ENCODE measurements at regions not wholly inside any gene's neighbourhood (a gene's known extent, or its start where the extent isn't known, plus 50 kb on each side); places are given as distances from the start of the nearest gene placed in this dataset.
"Not testable (repeated sequence)": the region's sequence is repeated elsewhere in the genome, so short reads cannot be mapped to it uniquely, and the experiment has no call there.

GRCh38 chr6:27830212-27830599 lies 82.0 kb downstream of the OR2B2 start:
- no peak for DNase-seq (ENCODE audit: extremely low read depth, low read depth)
- no peak for TF ChIP-seq CTCF (IDR thresholded peaks at IDR 0.05; ENCODE audit: low read depth, low read length, missing control alignments)
- H3K4me3 ChIP-seq (replicated peaks; ENCODE audit: low read depth, low read length), result peak overlapping the region; percentile 60

GRCh38 chr6:27829453-27830211 lies 82.6 kb downstream of the OR2B2 start:
- TF ChIP-seq CTCF (IDR thresholded peaks at IDR 0.05; ENCODE audit: low read depth, low read length, missing control alignments), result no peak
- H3K4me3 ChIP-seq (replicated peaks; ENCODE audit: low read depth, low read length), result peak overlapping the region; percentile 60
- no peak for DNase-seq (ENCODE audit: extremely low read depth, low read depth)

GRCh38 chr6:27827477-27827876 lies 84.7 kb downstream of the OR2B2 start:
- peak overlapping the region; percentile 21; the same call in 1 of the 2 replicates for H3K4me3 ChIP-seq (replicated peaks; ENCODE audit: low read depth, low read length)
- not testable (repeated sequence) for DNase-seq (ENCODE audit: extremely low read depth, low read depth)

- peak overlapping the region; percentile 15 for H3K4me3 ChIP-seq (replicated peaks; ENCODE audit: low read depth, low read length)
- not testable (repeated sequence) for DNase-seq (ENCODE audit: extremely low read depth, low read depth)
Measured at GRCh38 chr6:27826612-27826985, 85.6 kb downstream of the OR2B2 start.

- not testable (repeated sequence) for DNase-seq (ENCODE audit: extremely low read depth, low read depth)
- peak overlapping the region; percentile 57 for H3K4me3 ChIP-seq (replicated peaks; ENCODE audit: low read depth, low read length)
Measured at GRCh38 chr6:27825848-27826611, 86.2 kb downstream of the OR2B2 start.

GRCh38 chr6:27825025-27825793 lies 87.0 kb downstream of the OR2B2 start:
- no peak for TF ChIP-seq CTCF (IDR thresholded peaks at IDR 0.05; ENCODE audit: low read depth, low read length, missing control alignments)
- DNase-seq (ENCODE audit: extremely low read depth, low read depth), result no peak
- H3K4me3 ChIP-seq (replicated peaks; ENCODE audit: low read depth, low read length), result peak overlapping the region; percentile 57

GRCh38 chr6:27824211-27825024 lies 87.8 kb downstream of the OR2B2 start:
- DNase-seq (ENCODE audit: extremely low read depth, low read depth), result not testable (repeated sequence)
- peak overlapping the region; percentile 57 for H3K4me3 ChIP-seq (replicated peaks; ENCODE audit: low read depth, low read length)

GRCh38 chr6:27823714-27824210 lies 88.4 kb downstream of the OR2B2 start:
- peak overlapping the region; percentile 29 for H3K4me3 ChIP-seq (replicated peaks; ENCODE audit: low read depth, low read length)
- DNase-seq (ENCODE audit: extremely low read depth, low read depth), result not testable (repeated sequence)

GRCh38 chr6:27816906-27817305 lies 95.3 kb downstream of the OR2B2 start:
- no peak overlapping the region for H3K4me3 ChIP-seq (replicated peaks; ENCODE audit: low read depth, low read length)
- DNase-seq (ENCODE audit: extremely low read depth, low read depth), result no peak
- no peak for TF ChIP-seq CTCF (IDR thresholded peaks at IDR 0.05; ENCODE audit: low read depth, low read length, missing control alignments)

Data from HFF-Myc (cell line).